K562 (cell line): ENCODE measurements at regions not wholly inside any gene's neighbourhood (a gene's known extent, or its start where the extent isn't known, plus 50 kb on each side); places are given as distances from the start of the nearest gene placed in this dataset.

Experiments used
- CBFB ChIP-seq: sonication (generic); formaldehyde crosslinking; IDR thresholded peaks from 2 replicates; pipeline ENCODE4 v1.4.0; 2020; ENCODE audit warnings: mild to moderate bottlenecking, missing genetic modification reagents
- DIDO1 ChIP-seq: fragments of 450-650 bp; IDR thresholded peaks from 2 replicates; pipeline ENCODE4 v1.6.1; 2016; ENCODE audit warnings: low read depth, missing biosample characterization, missing genetic modification characterization
- NRF1 ChIP-seq, 2 experiments: fragments of 450-650 bp; IDR thresholded peaks in 1 of 2; conservative IDR thresholded peaks in 1 of 2; 2 replicates each; pipeline ENCODE4 v1.6.1; 2014; ENCODE audit warnings: mild to moderate bottlenecking in 2 of 2
- POLR2AphosphoS5 ChIP-seq: IDR thresholded peaks from 2 replicates; pipeline ENCODE4 v1.6.1; 2011; ENCODE audit warnings: mild to moderate bottlenecking, low read depth, low read length, moderate library complexity; ENCODE audit not compliant: control insufficient read depth, insufficient read depth
- RBM25 ChIP-seq: fragments of 200-400 bp; formaldehyde crosslinking; IDR thresholded peaks from 2 replicates; pipeline ENCODE4 v1.6.1; 2018; ENCODE audit warnings: low read length, low read depth, moderate library complexity; ENCODE audit not compliant: severe bottlenecking
- TCF7L2 ChIP-seq: fragments of 150-350 bp; IDR thresholded peaks from 2 replicates; pipeline ENCODE4 v1.6.1; 2016; ENCODE audit warnings: low read depth, mild to moderate bottlenecking, low read length, moderate library complexity
- XRCC3 ChIP-seq: fragments of 450-650 bp; IDR thresholded peaks from 2 replicates; pipeline ENCODE4 v1.6.1; 2017; ENCODE audit warnings: mild to moderate bottlenecking, moderate library complexity
- ZFP36 ChIP-seq: fragments of 150-350 bp; IDR thresholded peaks from 2 replicates; pipeline ENCODE4 v1.6.1; 2018; ENCODE audit warnings: low read length, low read depth; ENCODE audit not compliant: partially characterized antibody
- ZNF184 ChIP-seq: sonication (generic); formaldehyde crosslinking; IDR thresholded peaks from 2 replicates; pipeline ENCODE4 v1.5.0; 2020; ENCODE audit warnings: missing genetic modification reagents
- TF ChIP-seq, protein P1 (sequence below): sonication (generic); formaldehyde crosslinking; IDR thresholded peaks from 2 replicates; pipeline ENCODE4 v1.8.0; 2023; ENCODE audit warnings: missing genetic modification reagents, mild to moderate bottlenecking, borderline replicate concordance
- TF ChIP-seq, protein P2 (sequence below): fragments of 250-450 bp; sonication (Bioruptor Pico); IDR thresholded peaks from 2 replicates; pipeline ENCODE4 v1.8.0; 2022; ENCODE audit warnings: inconsistent platforms
- TF ChIP-seq, protein P3 (sequence below): fragments of 200-800 bp; sonication (Bioruptor generic); IDR thresholded peaks from 2 replicates; pipeline ENCODE4 v1.6.1; 2017; ENCODE audit warnings: missing genetic modification characterization, missing compliant biosample characterization

DNA sequence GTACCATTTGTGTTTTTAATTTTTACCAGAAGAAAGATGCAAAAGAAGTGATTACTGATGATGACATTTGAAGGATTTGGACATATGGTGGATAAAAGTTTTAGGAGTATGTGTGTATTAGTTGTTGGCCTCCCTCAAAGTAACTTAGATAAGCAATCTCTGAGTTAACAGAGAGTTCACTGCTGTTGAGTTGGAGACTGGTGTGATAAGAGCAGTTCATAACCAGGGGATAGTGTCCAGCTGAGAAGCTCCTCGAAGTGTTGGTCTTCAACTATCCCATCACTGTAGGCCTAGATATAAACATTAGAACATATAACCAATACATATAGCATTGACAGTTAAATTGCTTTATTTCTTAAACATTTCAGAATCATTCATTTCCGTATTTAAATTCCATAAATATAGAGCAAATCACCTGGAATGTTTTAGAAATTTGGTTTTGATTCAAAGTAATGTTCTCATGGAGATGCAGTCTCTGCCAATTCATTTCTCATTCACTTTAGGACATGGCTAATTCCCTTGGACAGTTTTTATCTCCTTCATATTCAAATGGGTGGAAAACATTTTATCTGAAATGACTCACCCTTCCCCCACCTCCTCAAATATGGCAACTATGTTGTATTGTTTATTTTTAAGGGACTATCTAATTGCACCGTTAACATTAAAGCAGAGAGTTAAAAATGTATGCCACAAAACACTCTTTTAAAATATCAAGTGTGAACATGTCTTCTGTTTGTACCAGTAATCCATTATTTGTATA is 136.8 kb upstream of the SLC4A4 start (continued):
- TF ChIP-seq, protein P1, sequence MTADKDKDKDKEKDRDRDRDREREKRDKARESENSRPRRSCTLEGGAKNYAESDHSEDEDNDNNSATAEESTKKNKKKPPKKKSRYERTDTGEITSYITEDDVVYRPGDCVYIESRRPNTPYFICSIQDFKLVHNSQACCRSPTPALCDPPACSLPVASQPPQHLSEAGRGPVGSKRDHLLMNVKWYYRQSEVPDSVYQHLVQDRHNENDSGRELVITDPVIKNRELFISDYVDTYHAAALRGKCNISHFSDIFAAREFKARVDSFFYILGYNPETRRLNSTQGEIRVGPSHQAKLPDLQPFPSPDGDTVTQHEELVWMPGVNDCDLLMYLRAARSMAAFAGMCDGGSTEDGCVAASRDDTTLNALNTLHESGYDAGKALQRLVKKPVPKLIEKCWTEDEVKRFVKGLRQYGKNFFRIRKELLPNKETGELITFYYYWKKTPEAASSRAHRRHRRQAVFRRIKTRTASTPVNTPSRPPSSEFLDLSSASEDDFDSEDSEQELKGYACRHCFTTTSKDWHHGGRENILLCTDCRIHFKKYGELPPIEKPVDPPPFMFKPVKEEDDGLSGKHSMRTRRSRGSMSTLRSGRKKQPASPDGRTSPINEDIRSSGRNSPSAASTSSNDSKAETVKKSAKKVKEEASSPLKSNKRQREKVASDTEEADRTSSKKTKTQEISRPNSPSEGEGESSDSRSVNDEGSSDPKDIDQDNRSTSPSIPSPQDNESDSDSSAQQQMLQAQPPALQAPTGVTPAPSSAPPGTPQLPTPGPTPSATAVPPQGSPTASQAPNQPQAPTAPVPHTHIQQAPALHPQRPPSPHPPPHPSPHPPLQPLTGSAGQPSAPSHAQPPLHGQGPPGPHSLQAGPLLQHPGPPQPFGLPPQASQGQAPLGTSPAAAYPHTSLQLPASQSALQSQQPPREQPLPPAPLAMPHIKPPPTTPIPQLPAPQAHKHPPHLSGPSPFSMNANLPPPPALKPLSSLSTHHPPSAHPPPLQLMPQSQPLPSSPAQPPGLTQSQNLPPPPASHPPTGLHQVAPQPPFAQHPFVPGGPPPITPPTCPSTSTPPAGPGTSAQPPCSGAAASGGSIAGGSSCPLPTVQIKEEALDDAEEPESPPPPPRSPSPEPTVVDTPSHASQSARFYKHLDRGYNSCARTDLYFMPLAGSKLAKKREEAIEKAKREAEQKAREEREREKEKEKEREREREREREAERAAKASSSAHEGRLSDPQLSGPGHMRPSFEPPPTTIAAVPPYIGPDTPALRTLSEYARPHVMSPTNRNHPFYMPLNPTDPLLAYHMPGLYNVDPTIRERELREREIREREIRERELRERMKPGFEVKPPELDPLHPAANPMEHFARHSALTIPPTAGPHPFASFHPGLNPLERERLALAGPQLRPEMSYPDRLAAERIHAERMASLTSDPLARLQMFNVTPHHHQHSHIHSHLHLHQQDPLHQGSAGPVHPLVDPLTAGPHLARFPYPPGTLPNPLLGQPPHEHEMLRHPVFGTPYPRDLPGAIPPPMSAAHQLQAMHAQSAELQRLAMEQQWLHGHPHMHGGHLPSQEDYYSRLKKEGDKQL (CRISPR knock-in tag), result no peak
- TF ChIP-seq CBFB (no peak), NRF1 (conservative IDR thresholded peaks at IDR 0.05 in 1 of 2, IDR thresholded peaks at IDR 0.05 in 1 of 2) (no peak), ZFP36 (no peak), ZNF184 (CRISPR knock-in tag) (no peak), POLR2AphosphoS5 (no peak), XRCC3 (no peak), RBM25 (no peak), TCF7L2 (no peak), DIDO1 (no peak)
- TF ChIP-seq, protein P2, sequence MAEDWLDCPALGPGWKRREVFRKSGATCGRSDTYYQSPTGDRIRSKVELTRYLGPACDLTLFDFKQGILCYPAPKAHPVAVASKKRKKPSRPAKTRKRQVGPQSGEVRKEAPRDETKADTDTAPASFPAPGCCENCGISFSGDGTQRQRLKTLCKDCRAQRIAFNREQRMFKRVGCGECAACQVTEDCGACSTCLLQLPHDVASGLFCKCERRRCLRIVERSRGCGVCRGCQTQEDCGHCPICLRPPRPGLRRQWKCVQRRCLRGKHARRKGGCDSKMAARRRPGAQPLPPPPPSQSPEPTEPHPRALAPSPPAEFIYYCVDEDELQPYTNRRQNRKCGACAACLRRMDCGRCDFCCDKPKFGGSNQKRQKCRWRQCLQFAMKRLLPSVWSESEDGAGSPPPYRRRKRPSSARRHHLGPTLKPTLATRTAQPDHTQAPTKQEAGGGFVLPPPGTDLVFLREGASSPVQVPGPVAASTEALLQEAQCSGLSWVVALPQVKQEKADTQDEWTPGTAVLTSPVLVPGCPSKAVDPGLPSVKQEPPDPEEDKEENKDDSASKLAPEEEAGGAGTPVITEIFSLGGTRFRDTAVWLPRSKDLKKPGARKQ, result no peak
- TF ChIP-seq, protein P3, sequence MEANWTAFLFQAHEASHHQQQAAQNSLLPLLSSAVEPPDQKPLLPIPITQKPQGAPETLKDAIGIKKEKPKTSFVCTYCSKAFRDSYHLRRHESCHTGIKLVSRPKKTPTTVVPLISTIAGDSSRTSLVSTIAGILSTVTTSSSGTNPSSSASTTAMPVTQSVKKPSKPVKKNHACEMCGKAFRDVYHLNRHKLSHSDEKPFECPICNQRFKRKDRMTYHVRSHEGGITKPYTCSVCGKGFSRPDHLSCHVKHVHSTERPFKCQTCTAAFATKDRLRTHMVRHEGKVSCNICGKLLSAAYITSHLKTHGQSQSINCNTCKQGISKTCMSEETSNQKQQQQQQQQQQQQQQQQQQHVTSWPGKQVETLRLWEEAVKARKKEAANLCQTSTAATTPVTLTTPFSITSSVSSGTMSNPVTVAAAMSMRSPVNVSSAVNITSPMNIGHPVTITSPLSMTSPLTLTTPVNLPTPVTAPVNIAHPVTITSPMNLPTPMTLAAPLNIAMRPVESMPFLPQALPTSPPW (CRISPR knock-in tag), result 0 out of 2 replicates have a peak, but pooled peaks have one; percentile 1
